ENCODE measurements at regions not wholly inside any gene's neighbourhood (a gene's known extent, or its start where the extent isn't known, plus 50 kb on each side); places are given as distances from the start of the nearest gene placed in this dataset.
"Not testable (repeated sequence)": the region's sequence is repeated elsewhere in the genome, so short reads cannot be mapped to it uniquely, and the experiment has no call there.

DNA sequence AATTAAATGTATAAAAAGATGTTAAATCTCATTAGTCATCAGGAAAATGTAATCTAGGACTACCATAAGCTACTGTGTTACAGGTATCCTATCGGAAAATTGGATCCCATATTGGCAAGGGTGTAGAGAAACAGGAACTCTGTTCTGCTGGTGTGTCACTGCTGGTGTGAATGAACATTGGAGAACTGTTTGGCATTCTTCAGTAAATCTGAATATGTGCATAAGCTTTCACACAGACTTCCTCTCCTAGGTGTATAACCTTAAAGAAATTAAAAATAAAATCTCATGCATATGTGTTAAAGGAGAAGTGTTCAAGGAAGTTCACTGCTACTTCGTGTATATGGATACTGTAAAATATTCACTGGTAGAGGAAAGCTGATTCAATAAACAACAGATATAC lies 484.6 kb upstream of the TLE4 start:
- peaks cover 2 to 19% (median 6%) of the 10 kb centered on the region in 7 donors for H3K9me3 Mint-ChIP-seq
- H3K4me1 ChIP-seq (ENCODE audit: control insufficient read depth in 1 of 2, insufficient read depth in 2 of 2, low read length in 2 of 2): no peaks in the 10 kb centered on the region
- H3K9ac ChIP-seq (ENCODE audit: insufficient read depth, low read length, poor library complexity, severe bottlenecking): no peak overlapping the region
- peaks cover 0 to 1% (median 0%) of the 10 kb centered on the region in 3 donors for H3K27me3 Mint-ChIP-seq (ENCODE audit: low read depth in 3 of 3)
- no peak overlapping the region for H3K27ac ChIP-seq (ENCODE audit: low read depth in 1 of 2, low read length in 2 of 2)
- no peak for DNase-seq
- H3K9me3 ChIP-seq (replicated peaks in 1 of 2; ENCODE audit: control insufficient read depth in 1 of 2, insufficient read depth in 1 of 2, low read length in 2 of 2): peaks cover 0 to 8% of the 10 kb centered on the region in 2 donors
- no peak overlapping the region for H2AFZ ChIP-seq (ENCODE audit: insufficient read depth, low read depth, low read length, poor library complexity, severe bottlenecking)
- TF ChIP-seq, protein P1, sequence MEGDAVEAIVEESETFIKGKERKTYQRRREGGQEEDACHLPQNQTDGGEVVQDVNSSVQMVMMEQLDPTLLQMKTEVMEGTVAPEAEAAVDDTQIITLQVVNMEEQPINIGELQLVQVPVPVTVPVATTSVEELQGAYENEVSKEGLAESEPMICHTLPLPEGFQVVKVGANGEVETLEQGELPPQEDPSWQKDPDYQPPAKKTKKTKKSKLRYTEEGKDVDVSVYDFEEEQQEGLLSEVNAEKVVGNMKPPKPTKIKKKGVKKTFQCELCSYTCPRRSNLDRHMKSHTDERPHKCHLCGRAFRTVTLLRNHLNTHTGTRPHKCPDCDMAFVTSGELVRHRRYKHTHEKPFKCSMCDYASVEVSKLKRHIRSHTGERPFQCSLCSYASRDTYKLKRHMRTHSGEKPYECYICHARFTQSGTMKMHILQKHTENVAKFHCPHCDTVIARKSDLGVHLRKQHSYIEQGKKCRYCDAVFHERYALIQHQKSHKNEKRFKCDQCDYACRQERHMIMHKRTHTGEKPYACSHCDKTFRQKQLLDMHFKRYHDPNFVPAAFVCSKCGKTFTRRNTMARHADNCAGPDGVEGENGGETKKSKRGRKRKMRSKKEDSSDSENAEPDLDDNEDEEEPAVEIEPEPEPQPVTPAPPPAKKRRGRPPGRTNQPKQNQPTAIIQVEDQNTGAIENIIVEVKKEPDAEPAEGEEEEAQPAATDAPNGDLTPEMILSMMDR (IDR thresholded peaks at IDR 0.05): no peak
- H3K36me3 ChIP-seq (replicated peaks in 1 of 2; ENCODE audit: control insufficient read depth in 1 of 2, insufficient read depth in 2 of 2, low read length in 2 of 2): no peaks in the 10 kb centered on the region
- H3K27me3 ChIP-seq (ENCODE audit: control insufficient read depth in 2 of 2, insufficient read depth in 2 of 2, low read length in 2 of 2): no peaks in the 10 kb centered on the region
- no peak overlapping the region for H3K27ac Mint-ChIP-seq
- H3K4me3 Mint-ChIP-seq: no peak overlapping the region
- no peaks in the 10 kb centered on the region for H3K36me3 Mint-ChIP-seq
- intact Hi-C loops (cut with micrococcal nuclease): no loop called here
- no peaks in the 10 kb centered on the region for H3K79me2 ChIP-seq (ENCODE audit: insufficient read depth, low read length)
- H4K20me1 ChIP-seq (ENCODE audit: insufficient read depth, low read length): no peaks in the 10 kb centered on the region
- H3K4me1 Mint-ChIP-seq: no peaks in the 10 kb centered on the region
- no CpG with 5 or more reads among the region's 2 CpGs for WGBS (ENCODE audit: insufficient coverage)
- H3K4me3 ChIP-seq (replicated peaks in 1 of 3; ENCODE audit: low read depth in 2 of 3, low read length in 3 of 3): no peak overlapping the region
- H3K4me2 ChIP-seq (replicated peaks; ENCODE audit: extremely low read depth, low read length, poor library complexity, severe bottlenecking): no peak overlapping the region

DNA sequence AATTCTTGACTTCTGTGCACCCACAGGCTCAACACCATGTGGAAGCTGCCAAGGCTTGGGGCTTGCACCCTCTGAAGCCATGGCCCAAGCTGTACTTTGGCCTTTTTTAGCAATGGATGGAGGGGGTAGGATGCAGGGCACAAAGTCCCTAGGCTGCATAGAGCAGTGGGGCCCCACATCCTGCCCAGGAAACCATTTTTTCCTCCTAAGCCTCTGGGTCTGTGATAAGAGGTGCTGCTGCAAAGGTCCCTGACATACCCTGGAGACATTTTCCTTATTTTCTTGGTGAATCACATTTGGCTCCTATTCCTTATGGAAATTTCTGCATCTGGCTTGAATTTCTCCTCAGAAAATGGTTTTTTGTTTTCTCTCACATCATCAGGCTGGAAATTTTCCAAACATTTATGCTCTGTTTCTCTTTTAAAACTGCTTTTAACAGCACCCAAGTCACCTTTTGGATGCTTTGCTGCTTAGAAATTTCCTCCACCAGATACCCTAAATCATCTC lies 482.7 kb upstream of the TLE4 start:
- TF ChIP-seq, protein P1 (IDR thresholded peaks at IDR 0.05): no peak
- Histone ChIP-seq H4K20me1 (ENCODE audit: insufficient read depth, low read length) (no peaks in the 10 kb centered on the region), H3K9ac (ENCODE audit: insufficient read depth, low read length, poor library complexity, severe bottlenecking) (no peak overlapping the region), H3K27ac (ENCODE audit: low read depth in 1 of 2, low read length in 2 of 2) (no peak overlapping the region), H3K9me3 (replicated peaks in 1 of 2; ENCODE audit: control insufficient read depth in 1 of 2, insufficient read depth in 1 of 2, low read length in 2 of 2) (peaks cover 0 to 8% of the 10 kb centered on the region in 2 donors), H3K36me3 (replicated peaks in 1 of 2; ENCODE audit: control insufficient read depth in 1 of 2, insufficient read depth in 2 of 2, low read length in 2 of 2) (no peaks in the 10 kb centered on the region), H3K4me3 (replicated peaks in 1 of 3; ENCODE audit: low read depth in 2 of 3, low read length in 3 of 3) (no peak overlapping the region), H3K4me2 (replicated peaks; ENCODE audit: extremely low read depth, low read length, poor library complexity, severe bottlenecking) (no peak overlapping the region), H2AFZ (ENCODE audit: insufficient read depth, low read depth, low read length, poor library complexity, severe bottlenecking) (no peak overlapping the region), H3K79me2 (ENCODE audit: insufficient read depth, low read length) (no peaks in the 10 kb centered on the region), H3K27me3 (ENCODE audit: control insufficient read depth in 2 of 2, insufficient read depth in 2 of 2, low read length in 2 of 2) (no peaks in the 10 kb centered on the region), H3K4me1 (ENCODE audit: control insufficient read depth in 1 of 2, insufficient read depth in 2 of 2, low read length in 2 of 2) (no peaks in the 10 kb centered on the region)
- Mint-ChIP-seq H3K4me1 (no peaks in the 10 kb centered on the region), H3K36me3 (no peaks in the 10 kb centered on the region), H3K27me3 (ENCODE audit: low read depth in 3 of 3) (peaks cover 0 to 1% (median 0%) of the 10 kb centered on the region in 3 donors), H3K27ac (no peak overlapping the region), H3K9me3 (peaks cover 2 to 18% (median 6%) of the 10 kb centered on the region in 7 donors), H3K4me3 (no peak overlapping the region)
- intact Hi-C loops (cut with micrococcal nuclease): no loop called here
- no peak for DNase-seq

DNA sequence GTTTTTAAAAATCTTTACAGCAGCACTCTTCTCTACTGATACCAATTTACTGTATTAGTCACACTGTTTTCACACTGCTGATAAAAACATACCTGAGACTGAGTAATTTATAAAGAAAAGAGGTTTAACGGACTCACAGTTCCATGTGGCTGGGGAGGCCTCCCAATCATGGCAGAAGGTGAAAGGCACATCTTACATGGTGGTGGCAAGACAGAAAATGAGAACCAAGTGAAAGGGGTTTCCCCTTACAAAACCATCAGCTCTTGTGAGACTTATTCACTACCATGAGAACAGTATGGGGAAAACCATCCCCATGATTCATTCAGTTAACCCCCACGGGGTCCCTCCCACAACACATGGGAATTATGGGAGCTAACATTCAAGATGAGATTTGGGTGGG lies 481.9 kb upstream of the TLE4 start:
- H3K4me2 ChIP-seq (replicated peaks; ENCODE audit: extremely low read depth, low read length, poor library complexity, severe bottlenecking); H3K4me1 ChIP-seq (ENCODE audit: control insufficient read depth in 1 of 2, insufficient read depth in 2 of 2, low read length in 2 of 2); intact Hi-C loops (cut with micrococcal nuclease); H3K4me3 Mint-ChIP-seq; H3K36me3 ChIP-seq (replicated peaks in 1 of 2; ENCODE audit: control insufficient read depth in 1 of 2, insufficient read depth in 2 of 2, low read length in 2 of 2); H3K27me3 ChIP-seq (ENCODE audit: control insufficient read depth in 2 of 2, insufficient read depth in 2 of 2, low read length in 2 of 2); H2AFZ ChIP-seq (ENCODE audit: insufficient read depth, low read depth, low read length, poor library complexity, severe bottlenecking); H3K27ac Mint-ChIP-seq; H3K4me3 ChIP-seq (replicated peaks in 1 of 3; ENCODE audit: low read depth in 2 of 3, low read length in 3 of 3); H3K4me1 Mint-ChIP-seq; H3K9me3 ChIP-seq (replicated peaks in 1 of 2; ENCODE audit: control insufficient read depth in 1 of 2, insufficient read depth in 1 of 2, low read length in 2 of 2); H3K9ac ChIP-seq (ENCODE audit: insufficient read depth, low read length, poor library complexity, severe bottlenecking); H4K20me1 ChIP-seq (ENCODE audit: insufficient read depth, low read length); H3K36me3 Mint-ChIP-seq; H3K27me3 Mint-ChIP-seq (ENCODE audit: low read depth in 3 of 3); DNase-seq; H3K27ac ChIP-seq (ENCODE audit: low read depth in 1 of 2, low read length in 2 of 2); H3K79me2 ChIP-seq (ENCODE audit: insufficient read depth, low read length): not testable (repeated sequence)
- no CpG with 5 or more reads among the region's 2 CpGs for WGBS (ENCODE audit: insufficient coverage)
- peaks cover 2 to 18% (median 6%) of the 10 kb centered on the region in 7 donors for H3K9me3 Mint-ChIP-seq

Measured in CD14-positive monocyte (primary cell).